ENCODE measurements at regions not wholly inside any gene's neighbourhood (a gene's known extent, or its start where the extent isn't known, plus 50 kb on each side); places are given as distances from the start of the nearest gene placed in this dataset.

GRCh38 chr11:37124384-37124783 is 526.3 kb upstream of the RAG2 start:
- ChIA-PET POLR2A (no interaction called here), CTCF (interaction anchor here (0.9 kb wide), 1 partner anchor 11 kb away, joined by 3 read pairs; no protein-coding TSS in a partner anchor)
- Mint-ChIP-seq H3K27me3 (no peaks in the 10 kb centered on the region), H3K27ac (no peak overlapping the region), H3K9me3 (no peaks in the 10 kb centered on the region), H3K4me1 (no peaks in the 10 kb centered on the region), H3K36me3 (ENCODE audit: low read depth) (no peaks in the 10 kb centered on the region), H3K4me3 (no peak overlapping the region)
- DNase-seq, result no peak

DNA sequence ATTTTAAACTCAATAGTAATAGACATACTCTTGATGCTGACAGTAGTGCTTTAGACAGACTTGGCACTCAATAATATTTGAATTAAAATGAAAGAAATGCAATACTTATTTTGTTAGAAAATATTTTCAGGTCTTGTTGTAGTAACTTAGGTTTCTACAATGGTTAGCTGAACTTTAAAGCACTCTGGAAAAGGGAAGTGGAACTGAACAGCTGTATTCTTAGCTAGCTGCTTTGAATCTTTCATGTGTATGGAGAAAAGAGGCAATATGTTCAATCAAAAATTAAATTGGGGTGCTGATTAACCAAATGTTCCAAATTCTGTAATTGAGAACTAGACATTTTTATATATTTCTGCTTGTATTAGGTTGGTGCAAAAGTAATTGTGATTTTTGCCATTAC is 517.9 kb upstream of the RAG2 start:
- POLR2A ChIA-PET, result no interaction called here
- Mint-ChIP-seq H3K36me3 (ENCODE audit: low read depth) (no peaks in the 10 kb centered on the region), H3K27me3 (no peaks in the 10 kb centered on the region), H3K27ac (no peak overlapping the region), H3K4me1 (no peaks in the 10 kb centered on the region), H3K9me3 (no peaks in the 10 kb centered on the region), H3K4me3 (no peak overlapping the region)
- CTCF ChIA-PET, result no interaction called here
- DNase-seq, result no peak

- Mint-ChIP-seq H3K9me3 (peaks cover 2% of the 10 kb centered on the region), H3K36me3 (ENCODE audit: low read depth) (no peaks in the 10 kb centered on the region), H3K4me3 (no peak overlapping the region), H3K27ac (no peak overlapping the region), H3K4me1 (no peaks in the 10 kb centered on the region), H3K27me3 (no peaks in the 10 kb centered on the region)
- no peak for DNase-seq
- ChIA-PET CTCF (no interaction called here), POLR2A (no interaction called here)
Measured at GRCh38 chr11:37110385-37110784, 512.3 kb upstream of the RAG2 start.

DNA sequence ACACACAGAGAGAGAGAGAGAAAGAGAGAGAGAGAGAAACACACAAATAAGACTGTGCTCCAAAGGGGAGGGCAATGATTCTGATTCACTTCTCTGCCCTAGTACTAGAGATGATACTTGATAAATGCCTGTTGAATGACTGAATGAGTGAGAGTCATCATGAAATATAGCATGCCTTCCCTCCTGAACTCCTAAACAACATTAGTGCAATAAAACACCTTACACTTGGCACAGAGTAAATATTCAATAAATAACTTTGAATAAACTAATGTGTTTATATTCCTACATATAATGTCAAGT is 511.2 kb upstream of the RAG2 start:
- no peak for DNase-seq
- ChIA-PET CTCF (no interaction called here), POLR2A (no interaction called here)
- Mint-ChIP-seq H3K9me3 (peaks cover 2% of the 10 kb centered on the region), H3K4me1 (no peaks in the 10 kb centered on the region), H3K36me3 (ENCODE audit: low read depth) (no peaks in the 10 kb centered on the region), H3K27ac (no peak overlapping the region), H3K27me3 (no peaks in the 10 kb centered on the region), H3K4me3 (no peak overlapping the region)

DNA sequence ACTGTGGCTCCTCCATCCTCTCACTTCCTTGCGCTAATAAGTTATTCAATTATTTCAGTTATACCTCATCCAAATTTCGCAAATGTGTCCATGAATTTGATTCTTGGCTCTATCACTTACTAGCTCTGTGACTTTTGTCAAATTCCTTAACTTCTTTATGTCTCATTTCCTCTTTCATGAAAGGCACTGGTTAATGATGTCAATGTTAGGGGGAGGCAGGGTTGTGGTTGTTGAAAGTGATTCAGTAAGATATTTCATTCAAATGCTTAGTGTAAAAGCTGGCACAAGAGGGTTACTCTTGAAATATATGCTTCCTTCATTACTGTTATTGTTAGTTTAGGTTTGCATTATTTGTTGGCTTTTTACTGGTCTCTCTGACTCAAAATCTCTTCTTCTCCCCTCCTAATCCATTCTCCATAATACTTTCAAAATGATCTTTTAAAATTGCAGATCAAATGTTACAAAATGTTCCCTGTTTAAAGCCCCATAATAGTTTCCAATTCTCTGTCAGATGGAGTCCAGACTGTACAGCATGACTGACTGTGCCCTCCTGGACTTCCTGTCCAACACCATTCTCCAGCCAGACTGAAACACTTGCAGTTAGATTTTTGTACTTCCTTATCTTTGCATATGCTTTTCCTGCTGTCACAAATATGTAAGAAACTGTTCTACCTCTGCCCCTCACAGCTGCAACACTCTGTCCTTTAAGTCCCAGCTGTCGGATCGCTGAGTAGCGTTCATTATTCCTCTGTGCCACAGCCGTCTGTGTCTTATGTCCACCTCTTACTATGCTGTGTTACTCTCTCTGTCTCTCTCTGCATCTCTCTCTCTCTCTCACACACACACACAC is 510.6 kb upstream of the RAG2 start:
- ChIA-PET CTCF (no interaction called here), POLR2A (no interaction called here)
- Mint-ChIP-seq H3K27ac (no peak overlapping the region), H3K4me3 (no peak overlapping the region), H3K4me1 (no peaks in the 10 kb centered on the region), H3K27me3 (no peaks in the 10 kb centered on the region), H3K9me3 (peaks cover 2% of the 10 kb centered on the region), H3K36me3 (ENCODE audit: low read depth) (no peaks in the 10 kb centered on the region)
- no peak for DNase-seq

DNA sequence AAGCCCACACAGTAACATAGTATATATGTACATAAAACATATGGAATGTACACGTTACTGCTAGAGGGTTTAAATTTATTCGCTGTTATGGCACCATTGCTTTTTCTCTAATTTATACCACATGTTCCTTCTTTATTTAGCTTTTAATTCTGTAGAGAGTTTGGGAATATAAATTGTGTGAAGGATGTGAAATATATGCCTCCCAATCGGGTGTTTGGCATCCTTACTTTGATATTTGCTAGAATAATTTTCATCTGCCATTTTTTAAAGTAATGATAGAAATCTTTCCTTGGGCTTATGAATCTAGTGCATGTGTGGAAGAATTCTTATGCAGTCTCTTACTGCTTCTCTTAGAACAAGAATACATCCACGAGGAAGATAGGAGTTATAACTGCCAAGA is 509.8 kb upstream of the RAG2 start:
- peaks cover 2% of the 10 kb centered on the region for H3K9me3 Mint-ChIP-seq
- H3K4me3 Mint-ChIP-seq, result no peak overlapping the region
- no peak for DNase-seq
- no peak overlapping the region for H3K27ac Mint-ChIP-seq
- POLR2A ChIA-PET, result no interaction called here
- CTCF ChIA-PET, result no interaction called here
- H3K36me3 Mint-ChIP-seq (ENCODE audit: low read depth), result no peaks in the 10 kb centered on the region
- no peaks in the 10 kb centered on the region for H3K27me3 Mint-ChIP-seq
- no peaks in the 10 kb centered on the region for H3K4me1 Mint-ChIP-seq

- POLR2A ChIA-PET, result no interaction called here
- no peak overlapping the region for H3K27ac Mint-ChIP-seq
- no peaks in the 10 kb centered on the region for H3K27me3 Mint-ChIP-seq
- CTCF ChIA-PET, result no interaction called here
- DNase-seq, result no peak
- peaks cover 2% of the 10 kb centered on the region for H3K9me3 Mint-ChIP-seq
- no peaks in the 10 kb centered on the region for H3K4me1 Mint-ChIP-seq
- H3K36me3 Mint-ChIP-seq (ENCODE audit: low read depth), result no peaks in the 10 kb centered on the region
- no peak overlapping the region for H3K4me3 Mint-ChIP-seq
Measured at GRCh38 chr11:37107415-37107814, 509.4 kb upstream of the RAG2 start.

DNA sequence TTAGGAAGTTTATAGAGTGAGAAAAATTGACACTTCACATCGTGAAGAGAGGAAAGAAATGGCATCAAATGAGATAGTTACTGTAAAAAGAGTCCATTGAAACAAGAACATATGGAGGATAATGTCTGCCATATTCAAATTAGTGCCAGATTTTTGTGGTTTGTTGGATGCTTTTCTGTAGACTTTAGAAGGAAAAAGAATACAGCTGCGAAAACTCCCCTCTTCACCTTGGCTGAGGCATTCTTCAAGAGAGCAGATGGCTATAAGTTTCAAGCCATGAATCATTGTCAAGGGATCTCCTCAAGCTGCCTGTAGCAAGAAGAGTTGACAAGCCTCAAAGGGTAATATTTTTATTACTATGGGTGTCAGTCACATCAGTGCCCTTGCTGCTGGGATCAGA is 507.4 kb upstream of the RAG2 start:
- ChIA-PET CTCF (no interaction called here), POLR2A (no interaction called here)
- DNase-seq, result no peak
- Mint-ChIP-seq H3K4me1 (no peaks in the 10 kb centered on the region), H3K36me3 (ENCODE audit: low read depth) (no peaks in the 10 kb centered on the region), H3K9me3 (peaks cover 2% of the 10 kb centered on the region), H3K27me3 (no peaks in the 10 kb centered on the region), H3K27ac (no peak overlapping the region), H3K4me3 (no peak overlapping the region)

DNA sequence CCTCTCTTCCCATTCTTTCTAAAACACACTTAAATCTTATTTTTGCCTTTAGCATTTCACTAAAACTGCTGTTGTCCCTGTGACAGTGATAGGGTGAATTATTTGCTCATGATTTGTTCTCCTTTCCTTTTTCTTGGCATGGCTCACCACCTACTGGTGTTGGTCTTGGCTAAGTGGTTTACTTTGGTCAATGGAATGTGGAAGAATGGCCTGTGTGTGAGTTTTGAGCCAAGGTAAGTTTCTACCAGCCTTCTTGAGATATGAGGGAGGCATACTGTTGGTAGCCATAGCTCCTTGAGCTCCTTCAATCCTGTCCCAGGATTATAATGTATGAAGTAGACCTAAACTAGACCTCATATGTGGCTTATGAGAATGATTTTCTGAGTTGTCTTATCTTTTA is 506.3 kb upstream of the RAG2 start:
- Mint-ChIP-seq H3K27ac (no peak overlapping the region), H3K9me3 (peaks cover 2% of the 10 kb centered on the region), H3K4me3 (no peak overlapping the region), H3K4me1 (no peaks in the 10 kb centered on the region), H3K36me3 (ENCODE audit: low read depth) (no peaks in the 10 kb centered on the region), H3K27me3 (no peaks in the 10 kb centered on the region)
- no peak for DNase-seq
- ChIA-PET POLR2A (no interaction called here), CTCF (no interaction called here)

DNA sequence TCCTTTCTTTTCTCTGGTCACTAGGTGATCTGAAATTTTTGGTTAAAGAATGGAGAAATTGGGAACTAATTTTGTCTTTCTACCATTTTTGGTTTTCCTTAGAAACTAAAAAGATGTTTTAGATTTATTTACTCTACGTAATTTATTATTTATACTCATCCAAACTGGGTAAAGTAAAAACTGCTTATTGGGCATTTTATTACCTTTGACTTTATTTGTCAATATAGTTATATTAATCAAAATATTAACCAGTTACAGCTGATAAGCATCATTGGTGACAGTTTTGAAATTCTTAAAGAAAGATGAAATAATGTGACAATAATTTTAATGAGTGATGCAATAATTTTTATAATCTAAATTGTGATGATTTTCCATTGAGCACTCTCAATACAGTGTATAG is 502.0 kb upstream of the RAG2 start:
- no peak for DNase-seq
- no peaks in the 10 kb centered on the region for H3K27me3 Mint-ChIP-seq
- no peak overlapping the region for H3K27ac Mint-ChIP-seq
- no peaks in the 10 kb centered on the region for H3K36me3 Mint-ChIP-seq (ENCODE audit: low read depth)
- ChIA-PET CTCF (no interaction called here), POLR2A (no interaction called here)
- H3K9me3 Mint-ChIP-seq, result no peaks in the 10 kb centered on the region
- no peak overlapping the region for H3K4me3 Mint-ChIP-seq
- no peaks in the 10 kb centered on the region for H3K4me1 Mint-ChIP-seq

DNA sequence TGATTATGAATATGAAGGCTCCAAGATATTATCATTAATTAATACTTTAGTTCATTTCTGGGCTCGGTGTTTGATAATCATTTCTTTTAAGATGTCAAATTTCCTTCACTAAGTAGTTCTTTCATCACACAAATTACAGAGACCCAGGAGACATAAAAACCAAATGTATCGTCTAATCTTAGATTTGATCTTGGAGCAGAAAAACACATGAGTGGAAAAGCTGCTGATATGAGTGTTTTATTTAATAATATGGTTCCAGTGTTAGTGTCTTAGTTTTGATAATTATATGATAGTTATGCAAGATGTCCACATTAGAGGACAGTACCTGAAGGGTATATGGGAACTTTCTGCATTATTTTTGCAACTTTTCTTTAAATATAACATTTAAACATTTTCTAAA is 494.5 kb upstream of the RAG2 start:
- Mint-ChIP-seq H3K4me1 (no peaks in the 10 kb centered on the region), H3K27ac (no peak overlapping the region), H3K4me3 (no peak overlapping the region), H3K36me3 (ENCODE audit: low read depth) (no peaks in the 10 kb centered on the region), H3K27me3 (no peaks in the 10 kb centered on the region), H3K9me3 (no peaks in the 10 kb centered on the region)
- CTCF ChIA-PET, result no interaction called here
- DNase-seq, result no peak
- POLR2A ChIA-PET, result no interaction called here

- Mint-ChIP-seq H3K9me3 (no peaks in the 10 kb centered on the region), H3K27me3 (no peaks in the 10 kb centered on the region), H3K27ac (no peak overlapping the region), H3K4me3 (no peak overlapping the region), H3K36me3 (ENCODE audit: low read depth) (no peaks in the 10 kb centered on the region), H3K4me1 (no peaks in the 10 kb centered on the region)
- POLR2A ChIA-PET, result no interaction called here
- CTCF ChIA-PET, result no interaction called here
- DNase-seq, result no peak
Measured at GRCh38 chr11:37089439-37089838, 491.4 kb upstream of the RAG2 start.

- no peak overlapping the region for H3K27ac Mint-ChIP-seq
- H3K27me3 Mint-ChIP-seq, result no peaks in the 10 kb centered on the region
- no peak for DNase-seq
- H3K4me1 Mint-ChIP-seq, result no peaks in the 10 kb centered on the region
- no peaks in the 10 kb centered on the region for H3K36me3 Mint-ChIP-seq (ENCODE audit: low read depth)
- ChIA-PET POLR2A (no interaction called here), CTCF (no interaction called here)
- no peaks in the 10 kb centered on the region for H3K9me3 Mint-ChIP-seq
- no peak overlapping the region for H3K4me3 Mint-ChIP-seq
Measured at GRCh38 chr11:37088573-37088910, 490.5 kb upstream of the RAG2 start.

GRCh38 chr11:37087650-37088572 is 489.9 kb upstream of the RAG2 start:
- H3K27ac Mint-ChIP-seq, result no peak overlapping the region
- H3K4me3 Mint-ChIP-seq, result no peak overlapping the region
- H3K4me1 Mint-ChIP-seq, result no peaks in the 10 kb centered on the region
- no peaks in the 10 kb centered on the region for H3K36me3 Mint-ChIP-seq (ENCODE audit: low read depth)
- CTCF ChIA-PET, result no interaction called here
- POLR2A ChIA-PET, result no interaction called here
- no peak for DNase-seq
- H3K27me3 Mint-ChIP-seq, result no peaks in the 10 kb centered on the region
- no peaks in the 10 kb centered on the region for H3K9me3 Mint-ChIP-seq
